MM.1S (cell line): ENCODE measurements at regions not wholly inside any gene's neighbourhood (a gene's known extent, or its start where the extent isn't known, plus 50 kb on each side); places are given as distances from the start of the nearest gene placed in this dataset.

ENCODE experiments used
- DNase-seq: peaks from one replicate; pipeline ENCODE4 v3.0.0-alpha.2; 2015
- H2AFZ ChIP-seq: fragments of 300-600 bp; sonication (generic); 2 replicates; pipeline ENCODE4 v1.6.0; 2016; ENCODE audit warnings: antibody characterized with exemption, low read length
- H3F3A ChIP-seq: fragments of 300-600 bp; sonication (generic); 2 replicates; pipeline ENCODE4 v1.6.1; 2016; ENCODE audit warnings: mild to moderate bottlenecking, antibody characterized with exemption, low read length, moderate library complexity, mixed read lengths; ENCODE audit not compliant: insufficient read depth
- H3K27ac ChIP-seq: fragments of 300-600 bp; sonication (generic); 2 replicates; pipeline ENCODE4 v1.5.1; 2016; ENCODE audit warnings: mild to moderate bottlenecking, low read length
- H3K27me3 ChIP-seq: fragments of 300-600 bp; sonication (generic); replicated peaks from 2 replicates; pipeline ENCODE4 v1.6.0; 2016; ENCODE audit warnings: low read length; ENCODE audit not compliant: insufficient read depth
- H3K36me3 ChIP-seq: fragments of 300-600 bp; sonication (generic); replicated peaks from 2 replicates; pipeline ENCODE4 v1.6.1; 2016; ENCODE audit warnings: mild to moderate bottlenecking, low read length, mixed read lengths; ENCODE audit not compliant: insufficient read depth
- H3K4me1 ChIP-seq: fragments of 300-600 bp; sonication (generic); 2 replicates; pipeline ENCODE4 v1.6.1; 2016; ENCODE audit warnings: low read length, mixed read lengths
- H3K4me2 ChIP-seq: fragments of 300-600 bp; sonication (generic); 2 replicates; pipeline ENCODE4 v1.6.0; 2016; ENCODE audit warnings: low read depth, low read length
- H3K4me3 ChIP-seq: fragments of 300-600 bp; sonication (generic); 2 replicates; pipeline ENCODE4 v1.5.1; 2016; ENCODE audit warnings: low read length, mixed read lengths
- H3K79me2 ChIP-seq: fragments of 300-600 bp; sonication (generic); 2 replicates; pipeline ENCODE4 v1.6.1; 2016; ENCODE audit warnings: mixed run types, low read length, mixed read lengths
- H3K9ac ChIP-seq: fragments of 300-600 bp; sonication (generic); 2 replicates; pipeline ENCODE4 v1.6.1; 2016; ENCODE audit warnings: low read length, mixed read lengths
- H3K9me2 ChIP-seq: fragments of 300-600 bp; sonication (generic); replicated peaks from 2 replicates; pipeline ENCODE4 v1.6.1; 2016; ENCODE audit warnings: mild to moderate bottlenecking, low read length, mixed read lengths; ENCODE audit not compliant: insufficient read depth
- H3K9me3 ChIP-seq: fragments of 300-600 bp; sonication (generic); replicated peaks from 2 replicates; pipeline ENCODE4 v1.6.1; 2016; ENCODE audit warnings: mild to moderate bottlenecking, low read length, mixed read lengths; ENCODE audit not compliant: insufficient read depth
- H4K20me1 ChIP-seq: fragments of 300-600 bp; sonication (generic); 2 replicates; pipeline ENCODE4 v1.6.1; 2016; ENCODE audit warnings: mild to moderate bottlenecking, low read length, moderate library complexity, mixed read lengths; ENCODE audit not compliant: insufficient read depth
- EZH2 ChIP-seq: fragments of 300-600 bp; sonication (generic); optimal IDR thresholded peaks from 2 replicates; pipeline ENCODE3; 2017; ENCODE audit warnings: low read depth, mild to moderate bottlenecking, antibody characterized with exemption, low read length, mixed read lengths
- EZH2phosphoT487 ChIP-seq: fragments of 300-600 bp; sonication (generic); IDR thresholded peaks from 2 replicates; pipeline ENCODE4 v1.6.1; 2018; ENCODE audit warnings: antibody characterized with exemption, low read length
- TF ChIP-seq, protein P1 (sequence below): fragments of 300-600 bp; sonication (generic); IDR thresholded peaks from 2 replicates; pipeline ENCODE4 v1.5.1; 2016; ENCODE audit warnings: antibody characterized with exemption, low read length, mixed read lengths

DNA sequence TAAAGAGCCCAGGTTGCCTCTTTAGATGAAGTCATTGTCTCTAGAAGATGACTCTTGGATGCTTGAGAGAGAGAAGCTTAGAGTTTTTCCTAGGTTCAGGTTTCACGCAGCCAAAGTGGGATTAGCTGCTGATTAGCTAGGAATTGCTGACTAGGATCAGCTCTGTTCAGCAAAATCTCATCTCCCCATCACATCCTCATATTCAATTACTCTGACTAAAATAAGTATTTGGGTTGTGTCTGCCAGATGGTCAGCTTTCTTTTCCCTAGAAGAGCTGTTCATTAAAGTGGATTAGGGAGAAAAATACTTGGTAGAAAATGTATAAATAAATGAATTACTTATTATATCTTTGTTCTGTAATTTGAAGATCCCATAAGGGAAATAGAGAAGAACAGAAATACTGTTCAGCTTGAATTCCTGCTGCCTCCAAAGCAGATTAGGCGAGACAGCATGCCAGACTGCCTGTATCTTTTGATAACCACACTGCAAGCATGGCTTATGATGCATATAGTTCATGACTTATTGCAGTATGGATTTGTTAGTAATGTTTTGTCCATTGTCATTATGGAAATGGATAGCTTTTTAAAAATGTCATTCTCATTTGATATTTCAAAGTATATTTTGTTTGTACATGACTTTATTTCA is 184.8 kb upstream of the CD180 start:
- no peak for DNase-seq
- no peaks in the 10 kb centered on the region for H3K27me3 ChIP-seq
- no peak overlapping the region for H3K4me2 ChIP-seq
- no peaks in the 10 kb centered on the region for H3K79me2 ChIP-seq
- H3F3A ChIP-seq: no peaks in the 10 kb centered on the region
- no peak overlapping the region for H3K27ac ChIP-seq
- H3K9me3 ChIP-seq: no peaks in the 10 kb centered on the region
- H3K9me2 ChIP-seq: no peaks in the 10 kb centered on the region
- no peak overlapping the region for H3K4me3 ChIP-seq
- H2AFZ ChIP-seq: no peak overlapping the region
- H3K36me3 ChIP-seq: no peaks in the 10 kb centered on the region
- no peaks in the 10 kb centered on the region for H3K4me1 ChIP-seq
- no peak for TF ChIP-seq EZH2
- TF ChIP-seq EZH2phosphoT487: no peak
- TF ChIP-seq, protein P1, sequence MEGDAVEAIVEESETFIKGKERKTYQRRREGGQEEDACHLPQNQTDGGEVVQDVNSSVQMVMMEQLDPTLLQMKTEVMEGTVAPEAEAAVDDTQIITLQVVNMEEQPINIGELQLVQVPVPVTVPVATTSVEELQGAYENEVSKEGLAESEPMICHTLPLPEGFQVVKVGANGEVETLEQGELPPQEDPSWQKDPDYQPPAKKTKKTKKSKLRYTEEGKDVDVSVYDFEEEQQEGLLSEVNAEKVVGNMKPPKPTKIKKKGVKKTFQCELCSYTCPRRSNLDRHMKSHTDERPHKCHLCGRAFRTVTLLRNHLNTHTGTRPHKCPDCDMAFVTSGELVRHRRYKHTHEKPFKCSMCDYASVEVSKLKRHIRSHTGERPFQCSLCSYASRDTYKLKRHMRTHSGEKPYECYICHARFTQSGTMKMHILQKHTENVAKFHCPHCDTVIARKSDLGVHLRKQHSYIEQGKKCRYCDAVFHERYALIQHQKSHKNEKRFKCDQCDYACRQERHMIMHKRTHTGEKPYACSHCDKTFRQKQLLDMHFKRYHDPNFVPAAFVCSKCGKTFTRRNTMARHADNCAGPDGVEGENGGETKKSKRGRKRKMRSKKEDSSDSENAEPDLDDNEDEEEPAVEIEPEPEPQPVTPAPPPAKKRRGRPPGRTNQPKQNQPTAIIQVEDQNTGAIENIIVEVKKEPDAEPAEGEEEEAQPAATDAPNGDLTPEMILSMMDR: no peak
- no peak overlapping the region for H3K9ac ChIP-seq
- no peaks in the 10 kb centered on the region for H4K20me1 ChIP-seq

DNA sequence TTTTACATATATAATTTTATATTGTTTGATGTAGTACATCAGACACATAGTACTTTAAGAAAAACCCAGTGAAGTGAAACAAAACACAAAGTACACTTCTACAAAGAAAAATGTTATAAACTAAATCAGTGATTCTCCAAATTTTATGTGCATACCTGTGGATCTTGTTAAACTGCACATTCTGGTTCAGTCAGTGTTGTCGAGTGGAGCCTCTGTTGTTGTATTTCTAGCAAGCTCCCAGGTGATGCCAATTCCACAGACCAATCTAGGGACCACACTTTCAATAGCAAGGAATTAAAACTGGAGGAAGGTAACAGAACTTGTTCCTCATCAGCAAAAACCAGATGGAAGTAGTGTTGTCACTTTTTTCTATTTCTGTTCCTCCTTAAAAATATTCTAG is 183.8 kb upstream of the CD180 start:
- H3K27me3 ChIP-seq: no peaks in the 10 kb centered on the region
- H2AFZ ChIP-seq: no peak overlapping the region
- H3F3A ChIP-seq: no peaks in the 10 kb centered on the region
- no peak overlapping the region for H3K4me3 ChIP-seq
- no peak overlapping the region for H3K9ac ChIP-seq
- H3K9me3 ChIP-seq: no peaks in the 10 kb centered on the region
- DNase-seq: no peak
- no peak overlapping the region for H3K27ac ChIP-seq
- H3K4me2 ChIP-seq: no peak overlapping the region
- no peaks in the 10 kb centered on the region for H4K20me1 ChIP-seq
- no peaks in the 10 kb centered on the region for H3K36me3 ChIP-seq
- no peaks in the 10 kb centered on the region for H3K79me2 ChIP-seq
- H3K4me1 ChIP-seq: no peaks in the 10 kb centered on the region
- H3K9me2 ChIP-seq: no peaks in the 10 kb centered on the region
- TF ChIP-seq, protein P1: no peak
- TF ChIP-seq EZH2 (no peak), EZH2phosphoT487 (no peak)

DNA sequence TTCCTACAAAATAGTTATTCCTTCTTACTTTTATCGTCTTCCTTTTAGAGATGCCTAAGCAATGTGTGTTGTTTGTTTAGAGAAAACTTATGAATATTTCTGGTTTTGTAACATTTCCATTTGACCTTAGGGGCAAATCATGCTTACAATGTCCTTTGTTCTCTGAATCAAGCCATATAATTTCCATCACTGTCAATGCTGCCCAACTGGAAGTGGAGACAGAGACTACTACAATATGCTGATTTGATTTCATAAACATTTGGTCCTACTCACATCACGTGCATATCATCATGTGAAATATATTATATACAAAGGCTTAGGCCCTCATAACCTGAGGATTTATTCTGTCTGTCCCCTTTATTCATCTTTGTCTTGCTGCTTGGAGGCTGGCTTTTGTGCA is 183.2 kb upstream of the CD180 start:
- H3K9me2 ChIP-seq: no peaks in the 10 kb centered on the region
- H3K4me3 ChIP-seq: no peak overlapping the region
- H3K9ac ChIP-seq: no peak overlapping the region
- no peaks in the 10 kb centered on the region for H3K79me2 ChIP-seq
- no peak for TF ChIP-seq EZH2
- H3K9me3 ChIP-seq: no peaks in the 10 kb centered on the region
- no peaks in the 10 kb centered on the region for H3K4me1 ChIP-seq
- DNase-seq: no peak
- H3K36me3 ChIP-seq: no peaks in the 10 kb centered on the region
- H4K20me1 ChIP-seq: no peaks in the 10 kb centered on the region
- H3F3A ChIP-seq: no peaks in the 10 kb centered on the region
- H3K27ac ChIP-seq: no peak overlapping the region
- H3K27me3 ChIP-seq: no peaks in the 10 kb centered on the region
- no peak overlapping the region for H3K4me2 ChIP-seq
- no peak overlapping the region for H2AFZ ChIP-seq

DNA sequence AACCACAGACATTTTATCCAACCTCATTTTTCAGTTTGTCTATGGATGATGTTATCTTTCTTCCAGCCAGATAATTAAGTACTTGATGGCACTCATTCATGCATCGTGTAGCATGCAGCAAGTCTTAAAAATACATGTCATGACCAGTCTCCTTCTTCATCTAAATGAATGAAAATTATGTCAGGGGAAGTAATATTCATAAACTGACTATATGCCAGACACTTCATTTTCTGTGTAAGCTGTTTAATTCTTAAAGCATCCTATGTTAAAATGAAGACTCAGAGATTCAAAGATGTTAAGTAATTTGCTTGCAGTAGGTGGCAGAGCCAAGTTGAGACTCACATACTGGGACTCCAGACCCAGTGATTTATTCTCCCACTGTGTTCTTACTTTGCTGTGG is 181.7 kb upstream of the CD180 start:
- Histone ChIP-seq H3F3A (no peaks in the 10 kb centered on the region), H3K9me2 (no peaks in the 10 kb centered on the region), H3K4me3 (no peak overlapping the region), H4K20me1 (no peaks in the 10 kb centered on the region), H3K27ac (no peak overlapping the region), H3K36me3 (no peaks in the 10 kb centered on the region), H3K4me2 (no peak overlapping the region), H2AFZ (no peak overlapping the region), H3K4me1 (no peaks in the 10 kb centered on the region), H3K9ac (no peak overlapping the region), H3K9me3 (no peaks in the 10 kb centered on the region), H3K79me2 (no peaks in the 10 kb centered on the region), H3K27me3 (no peaks in the 10 kb centered on the region)
- TF ChIP-seq EZH2: no peak
- TF ChIP-seq, protein P1: no peak
- no peak for TF ChIP-seq EZH2phosphoT487
- DNase-seq: no peak
